IgD-negative memory B cell (primary cell): ENCODE measurements at regions not wholly inside any gene's neighbourhood (a gene's known extent, or its start where the extent isn't known, plus 50 kb on each side); places are given as distances from the start of the nearest gene placed in this dataset.

Experiments used
- H3K27ac Mint-ChIP-seq, 3 donors: one replicate each; pipeline ENCODE4 v1.8.0; 2020 to 2022; ENCODE audit warnings: mild to moderate bottlenecking in 3 of 3, mixed read lengths in 3 of 3, moderate library complexity in 1 of 3
- H3K27me3 Mint-ChIP-seq: one replicate; pipeline ENCODE4 v1.8.0; 2021; ENCODE audit warnings: mixed read lengths
- H3K36me3 Mint-ChIP-seq: one replicate; pipeline ENCODE4 v1.8.0; 2020; ENCODE audit warnings: mild to moderate bottlenecking, mixed read lengths
- H3K4me1 Mint-ChIP-seq, 3 donors: one replicate each; pipeline ENCODE4 v1.8.0; 2020 to 2022; ENCODE audit warnings: mixed read lengths in 3 of 3, mild to moderate bottlenecking in 1 of 3
- H3K4me3 Mint-ChIP-seq, 4 donors: one replicate each; pipeline ENCODE4 v1.8.0; 2020 to 2022; ENCODE audit warnings: mild to moderate bottlenecking in 4 of 4, mixed read lengths in 4 of 4, moderate library complexity in 3 of 4
- H3K9me3 Mint-ChIP-seq, 3 donors: one replicate each; pipeline ENCODE4 v1.8.0; 2020 to 2021; ENCODE audit warnings: mixed read lengths in 3 of 3, mild to moderate bottlenecking in 1 of 3

- Mint-ChIP-seq H3K4me3 (no peak overlapping the region), H3K36me3 (peaks cover 4% of the 10 kb centered on the region), H3K27me3 (peaks cover 9% of the 10 kb centered on the region), H3K4me1 (peaks cover 0 to 8% (median 3%) of the 10 kb centered on the region in 3 donors), H3K27ac (no peak overlapping the region), H3K9me3 (no peaks in the 10 kb centered on the region)
Measured at GRCh38 chr1:172954476-172955150, 96.1 kb downstream of the TNFSF18 start.

GRCh38 chr1:172955161-172955815 lies 95.5 kb downstream of the TNFSF18 start:
- H3K36me3 Mint-ChIP-seq: peaks cover 4% of the 10 kb centered on the region

DNA sequence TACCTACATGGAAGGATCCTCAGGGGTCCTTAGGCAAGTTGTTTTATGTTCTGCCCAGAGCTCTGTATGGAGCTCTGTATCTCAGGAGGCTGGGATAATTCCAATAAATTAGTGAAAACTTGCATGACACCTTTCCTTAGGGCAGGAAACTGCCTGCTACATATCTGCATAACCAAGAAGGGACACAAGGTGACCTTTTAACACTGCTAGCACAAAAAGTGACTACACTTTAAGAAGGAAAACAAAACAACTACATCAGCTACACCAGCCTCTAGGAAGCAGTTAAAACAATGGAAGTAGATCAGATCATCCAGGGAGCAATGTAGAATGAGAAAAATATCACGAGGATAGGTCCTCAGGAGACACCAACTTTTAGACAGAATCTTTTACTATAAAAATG lies 93.9 kb downstream of the TNFSF18 start:
- Mint-ChIP-seq H3K27ac (no peak overlapping the region), H3K4me3 (no peak overlapping the region), H3K9me3 (no peaks in the 10 kb centered on the region), H3K4me1 (peaks cover 0 to 8% (median 3%) of the 10 kb centered on the region in 3 donors), H3K27me3 (peaks cover 7% of the 10 kb centered on the region), H3K36me3 (peaks cover 4% of the 10 kb centered on the region)

More at GRCh38 chr1:172955161-172955815, 95.5 kb downstream of the TNFSF18 start:
- Mint-ChIP-seq H3K4me3 (no peak overlapping the region), H3K9me3 (no peaks in the 10 kb centered on the region), H3K27ac (no peak overlapping the region), H3K4me1 (peaks cover 0 to 8% (median 3%) of the 10 kb centered on the region in 3 donors), H3K27me3 (peaks cover 8% of the 10 kb centered on the region)

DNA sequence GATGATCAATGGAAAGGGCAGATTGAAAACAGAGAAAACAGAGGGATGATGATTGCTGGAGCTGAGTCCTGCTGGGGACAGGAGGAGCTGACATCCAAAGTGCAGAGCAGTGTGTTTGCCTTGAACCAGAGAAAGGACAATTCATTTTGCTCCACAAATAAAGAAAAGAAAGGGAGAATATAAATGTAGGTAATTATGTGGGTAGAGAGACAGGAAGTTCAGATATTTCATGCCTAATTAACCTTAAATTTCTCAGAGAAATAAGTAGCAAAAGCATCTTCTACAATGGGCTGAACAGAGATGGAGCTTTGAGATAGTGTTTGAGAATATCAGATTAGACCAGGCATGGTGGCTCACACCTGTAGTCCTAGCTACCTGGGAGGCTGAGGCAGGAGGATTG lies 93.2 kb downstream of the TNFSF18 start:
- Mint-ChIP-seq H3K4me1 (peaks cover 0 to 8% (median 3%) of the 10 kb centered on the region in 3 donors), H3K27ac (no peak overlapping the region), H3K4me3 (no peak overlapping the region), H3K9me3 (no peaks in the 10 kb centered on the region), H3K27me3 (peaks cover 4% of the 10 kb centered on the region), H3K36me3 (peaks cover 4% of the 10 kb centered on the region)

DNA sequence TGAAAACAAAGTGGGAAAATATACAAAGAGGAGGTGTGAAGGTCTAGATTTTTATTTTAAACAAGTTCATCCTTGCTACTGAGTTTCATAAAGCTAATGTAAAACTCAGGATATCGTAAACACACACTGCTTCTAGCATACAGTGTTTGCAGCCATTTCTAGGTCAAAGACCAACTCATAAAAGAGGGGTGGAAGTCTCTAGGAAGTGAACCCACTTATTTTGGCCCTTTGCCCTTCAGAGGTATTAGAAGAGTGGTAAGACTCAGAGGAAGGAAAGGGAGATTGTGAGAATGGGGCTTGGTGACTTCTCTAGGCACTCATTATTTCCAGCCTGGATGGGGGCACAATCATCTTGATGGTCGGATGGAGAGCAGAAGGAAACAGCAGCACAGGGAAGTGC lies 91.2 kb downstream of the TNFSF18 start:
- H3K36me3 Mint-ChIP-seq: peaks cover 2% of the 10 kb centered on the region
- H3K4me1 Mint-ChIP-seq: peaks cover 0 to 8% (median 3%) of the 10 kb centered on the region in 3 donors
- peaks cover 2% of the 10 kb centered on the region for H3K27me3 Mint-ChIP-seq
- no peaks in the 10 kb centered on the region for H3K9me3 Mint-ChIP-seq
- H3K4me3 Mint-ChIP-seq: no peak overlapping the region
- no peak overlapping the region for H3K27ac Mint-ChIP-seq

DNA sequence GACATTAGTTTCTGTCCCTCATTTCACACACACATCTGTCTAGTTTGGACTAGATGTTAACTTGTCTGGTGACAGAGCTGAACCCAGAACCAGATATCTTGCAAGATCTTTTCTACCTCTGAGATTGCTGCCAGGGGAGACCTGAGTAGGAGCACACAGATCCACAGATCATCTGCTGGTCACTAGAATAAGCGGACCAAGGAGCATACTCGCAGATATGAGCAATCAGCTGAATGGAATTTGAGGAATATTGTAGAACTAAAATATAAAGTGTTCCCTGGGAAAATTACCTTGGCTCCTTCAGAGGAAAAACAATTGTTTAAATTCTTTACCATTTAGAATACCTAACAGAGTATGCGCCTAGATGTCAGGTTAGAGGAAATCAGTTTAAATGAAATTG lies 90.7 kb downstream of the TNFSF18 start:
- Mint-ChIP-seq H3K27ac (no peak overlapping the region), H3K36me3 (peaks cover 2% of the 10 kb centered on the region), H3K9me3 (no peaks in the 10 kb centered on the region), H3K4me1 (peaks cover 0 to 8% (median 3%) of the 10 kb centered on the region in 3 donors), H3K27me3 (peaks cover 2% of the 10 kb centered on the region), H3K4me3 (no peak overlapping the region)

GRCh38 chr1:172960454-172961208 lies 90.1 kb downstream of the TNFSF18 start:
- H3K27ac Mint-ChIP-seq: no peak overlapping the region

GRCh38 chr1:172964864-172965263 lies 85.9 kb downstream of the TNFSF18 start:
- peaks cover 2% of the 10 kb centered on the region for H3K36me3 Mint-ChIP-seq
- H3K27me3 Mint-ChIP-seq: peaks cover 2% of the 10 kb centered on the region
- H3K4me3 Mint-ChIP-seq: peak overlapping the region in 1 of 4 donors; percentile 14
- no peaks in the 10 kb centered on the region for H3K4me1 Mint-ChIP-seq
- H3K27ac Mint-ChIP-seq: no peak overlapping the region
- H3K9me3 Mint-ChIP-seq: no peaks in the 10 kb centered on the region

More at GRCh38 chr1:172960454-172961208, 90.1 kb downstream of the TNFSF18 start:
- H3K36me3 Mint-ChIP-seq: peaks cover 2% of the 10 kb centered on the region
- H3K4me1 Mint-ChIP-seq: peaks cover 0 to 8% (median 3%) of the 10 kb centered on the region in 3 donors
- no peaks in the 10 kb centered on the region for H3K9me3 Mint-ChIP-seq
- peaks cover 2% of the 10 kb centered on the region for H3K27me3 Mint-ChIP-seq
- H3K4me3 Mint-ChIP-seq: no peak overlapping the region

DNA sequence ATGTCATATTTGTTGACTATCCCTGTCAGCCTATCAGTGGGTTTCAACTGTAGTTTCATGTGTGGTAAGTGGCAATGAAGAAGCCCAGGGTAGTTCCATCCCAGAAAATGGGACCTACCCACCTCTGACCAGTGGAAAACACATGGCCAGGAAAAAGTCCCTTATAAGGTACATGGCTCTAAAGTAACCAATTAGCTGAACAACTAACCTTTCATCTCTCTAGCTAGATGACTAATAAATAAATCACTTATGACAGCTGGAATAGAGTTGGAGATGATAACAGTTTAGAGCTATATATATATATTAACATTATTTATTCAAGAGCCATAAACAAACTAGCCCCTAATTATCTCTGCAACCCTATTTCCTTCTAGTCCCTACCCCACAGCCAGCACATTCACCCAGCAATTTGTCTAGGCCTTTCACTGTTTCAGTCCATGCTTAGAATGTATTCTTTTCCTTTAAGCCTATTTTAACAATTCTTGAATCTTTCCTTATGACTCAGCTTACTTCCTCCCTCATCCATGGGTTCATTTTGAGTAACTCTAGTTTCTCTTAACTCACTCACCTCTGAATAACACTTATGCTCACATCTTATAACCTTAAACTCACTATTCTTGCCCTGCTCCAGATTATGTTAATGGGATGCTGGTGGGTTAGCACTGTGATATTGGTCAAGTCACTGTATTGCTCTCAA lies 83.7 kb downstream of the TNFSF18 start:
- H3K4me1 Mint-ChIP-seq: no peaks in the 10 kb centered on the region
- peaks cover 2% of the 10 kb centered on the region for H3K27me3 Mint-ChIP-seq
- H3K9me3 Mint-ChIP-seq: no peaks in the 10 kb centered on the region
- peaks cover 2% of the 10 kb centered on the region for H3K36me3 Mint-ChIP-seq
- no peak overlapping the region for H3K27ac Mint-ChIP-seq
- H3K4me3 Mint-ChIP-seq: no peak overlapping the region

- Mint-ChIP-seq H3K36me3 (peaks cover 2% of the 10 kb centered on the region), H3K9me3 (no peaks in the 10 kb centered on the region), H3K27me3 (no peaks in the 10 kb centered on the region)
Measured at GRCh38 chr1:172967936-172968335, 82.8 kb downstream of the TNFSF18 start.

DNA sequence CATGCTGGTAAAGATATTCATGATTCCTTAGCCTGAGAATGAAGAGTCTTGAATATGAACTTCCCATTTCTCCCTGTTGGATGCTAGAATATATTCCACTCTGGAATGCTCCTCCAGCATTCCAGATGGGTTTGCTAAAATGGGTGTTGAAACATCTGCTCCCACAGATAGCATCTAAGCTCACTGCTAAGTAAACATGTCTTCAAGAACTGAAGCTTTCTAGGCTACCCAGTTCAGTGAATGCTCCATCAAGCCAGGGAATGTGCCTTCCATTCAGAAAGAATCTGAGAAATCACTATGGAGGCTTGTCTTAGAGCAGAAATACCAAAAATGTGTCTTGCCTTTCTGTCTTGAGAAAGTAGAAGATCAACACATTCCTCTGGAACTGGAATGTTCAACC lies 81.1 kb downstream of the TNFSF18 start:
- H3K27me3 Mint-ChIP-seq: no peaks in the 10 kb centered on the region
- H3K4me3 Mint-ChIP-seq: no peak overlapping the region
- H3K9me3 Mint-ChIP-seq: no peaks in the 10 kb centered on the region
- H3K27ac Mint-ChIP-seq: peak overlapping the region in 1 of 3 donors; percentile 3
- peaks cover 2% of the 10 kb centered on the region for H3K36me3 Mint-ChIP-seq
- H3K4me1 Mint-ChIP-seq: no peaks in the 10 kb centered on the region

More at GRCh38 chr1:172967936-172968335, 82.8 kb downstream of the TNFSF18 start:
- Mint-ChIP-seq H3K27ac (no peak overlapping the region), H3K4me3 (no peak overlapping the region), H3K4me1 (no peaks in the 10 kb centered on the region)

GRCh38 chr1:172970186-172970585 lies 80.6 kb downstream of the TNFSF18 start:
- H3K4me1 Mint-ChIP-seq: no peaks in the 10 kb centered on the region
- H3K36me3 Mint-ChIP-seq: no peaks in the 10 kb centered on the region
- H3K27me3 Mint-ChIP-seq: no peaks in the 10 kb centered on the region
- no peak overlapping the region for H3K4me3 Mint-ChIP-seq
- H3K27ac Mint-ChIP-seq: peak overlapping the region in 1 of 3 donors; percentile 3
- H3K9me3 Mint-ChIP-seq: no peaks in the 10 kb centered on the region

DNA sequence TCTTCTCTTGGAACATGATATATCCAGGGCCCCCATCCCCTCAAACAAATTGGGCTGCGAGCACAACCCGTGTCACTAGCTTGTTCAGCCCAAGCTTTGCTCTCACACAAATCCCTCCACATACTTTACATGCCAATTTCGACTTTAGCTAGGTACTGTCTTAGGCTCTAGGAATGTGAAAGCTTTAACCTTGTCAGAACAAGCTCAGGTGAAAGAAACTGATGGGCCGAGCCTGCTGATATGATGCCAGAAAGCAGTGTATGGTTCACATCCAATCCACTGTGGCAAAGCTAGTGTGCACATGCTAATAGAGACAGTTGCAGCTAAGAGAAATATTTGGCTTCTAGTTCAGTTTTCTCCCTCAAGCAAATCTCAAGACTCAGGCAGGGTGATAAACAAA lies 79.5 kb downstream of the TNFSF18 start:
- Mint-ChIP-seq H3K9me3 (no peaks in the 10 kb centered on the region), H3K4me1 (no peaks in the 10 kb centered on the region), H3K36me3 (no peaks in the 10 kb centered on the region), H3K4me3 (no peak overlapping the region), H3K27ac (no peak overlapping the region), H3K27me3 (no peaks in the 10 kb centered on the region)

GRCh38 chr1:172972258-172972657 lies 78.5 kb downstream of the TNFSF18 start:
- Mint-ChIP-seq H3K4me1 (no peaks in the 10 kb centered on the region), H3K27me3 (no peaks in the 10 kb centered on the region), H3K9me3 (no peaks in the 10 kb centered on the region), H3K4me3 (no peak overlapping the region), H3K36me3 (no peaks in the 10 kb centered on the region), H3K27ac (no peak overlapping the region)

DNA sequence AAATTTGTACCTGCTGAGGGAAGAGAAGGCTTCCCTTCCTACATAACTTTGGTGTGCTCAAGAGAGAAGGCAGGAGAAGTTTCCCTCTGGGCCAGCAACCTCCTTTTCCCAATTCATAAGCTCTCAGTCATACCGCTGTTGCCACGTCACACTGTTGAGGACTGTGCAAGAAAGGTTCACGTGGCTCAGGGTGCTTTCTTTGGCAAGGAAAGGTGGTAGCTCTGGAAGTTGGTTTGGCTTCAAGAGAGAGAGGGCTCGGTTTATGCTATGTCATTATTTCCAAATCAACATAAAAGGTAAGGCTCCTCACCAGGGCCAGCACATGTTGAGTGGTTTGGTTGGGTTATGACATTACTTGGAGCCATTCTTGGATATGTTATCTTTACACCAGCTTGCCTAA lies 77.3 kb downstream of the TNFSF18 start:
- Mint-ChIP-seq H3K27ac (no peak overlapping the region), H3K27me3 (no peaks in the 10 kb centered on the region), H3K9me3 (no peaks in the 10 kb centered on the region), H3K36me3 (no peaks in the 10 kb centered on the region), H3K4me1 (peaks cover 0 to 2% (median 0%) of the 10 kb centered on the region in 3 donors), H3K4me3 (no peak overlapping the region)
